ENCODE measurements at regions not wholly inside any gene's neighbourhood (a gene's known extent, or its start where the extent isn't known, plus 50 kb on each side); places are given as distances from the start of the nearest gene placed in this dataset.

- TF ChIP-seq CTCF (IDR thresholded peaks at IDR 0.05) (no peak), REST (IDR thresholded peaks at IDR 0.05; ENCODE audit: insufficient read depth in 1 of 2, low read depth in 2 of 2, low read length in 1 of 2) (no peak)
Measured at GRCh38 chr1:59128784-59129227, 168.1 kb upstream of the FGGY start.
